Embryonic facial prominence (tissue), 1 donor: ENCODE measurements at regions not wholly inside any gene's neighbourhood (a gene's known extent, or its start where the extent isn't known, plus 50 kb on each side); places are given as distances from the start of the nearest gene placed in this dataset.

ENCODE experiments used
- DNase-seq: peaks from one replicate; pipeline ENCODE4 v3.0.0-alpha.2; 2016; ENCODE audit errors: extremely low spot score

GRCh38 chr2:111687911-111688310, 196.1 kb downstream of the ANAPC1 start:
- no peak for DNase-seq

DNA sequence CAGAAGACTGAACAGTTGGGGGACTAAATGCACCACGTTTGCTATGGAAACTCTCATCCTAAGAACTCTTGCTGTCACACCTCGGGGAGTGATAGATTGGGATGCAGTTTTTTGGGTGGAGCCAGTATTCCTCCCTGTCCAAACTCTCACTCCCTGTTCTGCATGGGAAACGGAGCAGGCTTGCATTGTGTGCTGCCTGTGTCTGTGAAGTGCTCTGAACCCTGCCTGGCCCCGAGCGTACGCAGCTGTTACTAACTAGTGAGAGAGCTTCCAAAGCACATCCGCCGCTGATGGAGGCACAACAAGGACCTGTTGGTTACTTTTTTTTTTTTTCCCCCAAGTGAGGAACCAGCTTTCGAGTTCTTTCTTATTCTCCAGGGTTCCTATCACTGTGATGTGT, 195.5 kb downstream of the ANAPC1 start:
- no peak for DNase-seq

DNA sequence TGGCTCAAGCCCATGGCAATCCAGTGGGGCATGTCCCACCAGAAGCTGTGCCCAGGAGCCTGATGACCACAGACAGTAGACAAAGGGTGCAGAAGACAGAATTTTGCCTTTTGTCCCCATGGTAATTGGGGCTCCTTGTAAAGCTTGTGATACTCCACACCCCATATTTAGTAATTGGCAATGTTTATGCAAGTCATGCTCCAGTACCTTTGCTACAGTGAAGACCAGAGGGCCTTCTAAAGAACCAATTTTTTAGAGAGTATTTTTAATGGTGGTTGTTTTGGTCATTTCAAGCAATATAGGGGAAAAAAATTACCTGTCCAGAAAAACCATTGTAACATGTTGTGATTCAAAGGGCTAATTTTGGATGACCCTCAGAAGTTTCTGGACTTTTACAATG, 194.8 kb downstream of the ANAPC1 start:
- DNase-seq = no peak

DNA sequence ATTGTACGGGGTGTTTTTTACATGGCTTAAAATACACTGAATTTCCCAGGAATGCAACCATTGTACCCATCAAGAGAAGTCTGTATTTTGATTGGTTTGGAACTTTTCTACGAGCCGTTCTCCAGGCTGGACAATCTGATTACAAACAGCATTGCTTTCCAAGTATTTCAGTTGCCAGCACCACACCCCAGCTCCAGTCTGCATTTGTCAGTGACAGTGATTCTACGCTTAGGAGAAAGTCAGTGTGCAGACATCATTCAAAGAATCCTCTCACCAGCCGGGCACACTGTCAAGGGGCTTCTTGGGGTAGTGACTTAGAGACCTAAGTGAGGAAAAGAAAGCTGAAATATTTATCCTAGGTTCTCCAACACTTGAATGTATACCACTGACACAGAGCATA, 194.1 kb downstream of the ANAPC1 start:
- DNase-seq = no peak

DNA sequence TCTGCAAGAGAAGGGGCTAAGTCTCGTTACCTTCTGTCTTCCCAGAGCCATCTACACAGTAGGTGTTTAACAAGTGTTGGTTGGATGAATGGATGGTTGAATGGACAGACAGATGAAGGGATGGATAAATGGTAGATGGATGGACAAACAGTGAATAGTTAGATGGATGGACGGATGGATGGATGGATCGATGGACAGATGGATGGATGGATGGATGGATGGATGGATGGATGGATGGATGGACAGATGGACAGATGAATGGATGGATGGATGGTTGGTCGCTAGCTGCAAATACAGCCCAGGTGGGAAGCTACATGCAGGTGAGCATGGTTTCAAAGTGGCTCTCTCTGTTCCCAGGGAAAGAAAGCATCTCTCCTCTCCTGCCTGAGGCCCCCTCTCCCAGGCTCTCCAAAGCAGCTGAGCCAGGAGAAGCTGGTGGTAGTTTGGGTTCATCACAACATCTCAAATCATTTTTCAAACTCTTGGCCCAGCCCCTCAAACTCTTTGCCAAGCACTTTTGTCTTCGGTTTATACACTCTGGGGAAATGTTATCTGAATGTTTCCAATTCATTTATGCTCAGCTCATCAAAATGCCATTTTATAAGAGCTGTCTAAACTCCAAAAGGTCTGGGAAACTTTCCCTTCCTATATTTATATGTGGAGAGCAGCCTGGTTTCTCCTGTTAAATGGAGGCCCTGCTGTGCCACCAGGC, 192.7 kb downstream of the ANAPC1 start:
- DNase-seq = no peak

DNA sequence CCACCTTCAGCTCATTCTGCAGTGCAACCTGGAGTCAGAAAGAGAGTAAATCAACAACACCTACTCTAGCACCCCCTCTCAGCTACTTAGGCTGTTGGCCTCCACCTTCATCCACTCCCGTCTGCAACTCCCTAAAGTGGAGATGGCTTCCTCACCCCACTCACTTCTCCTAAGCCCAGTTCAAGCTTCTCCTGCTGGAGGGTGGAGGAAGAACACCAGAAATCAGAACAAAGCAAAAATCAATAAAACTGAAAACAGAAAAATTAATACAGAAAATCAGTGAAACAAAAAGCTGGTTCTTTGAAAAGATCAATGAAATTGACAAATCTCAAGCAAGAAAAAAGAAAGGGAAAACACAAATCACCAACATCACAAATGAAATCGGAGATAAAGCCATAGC, 191.7 kb downstream of the ANAPC1 start:
- no peak for DNase-seq

DNA sequence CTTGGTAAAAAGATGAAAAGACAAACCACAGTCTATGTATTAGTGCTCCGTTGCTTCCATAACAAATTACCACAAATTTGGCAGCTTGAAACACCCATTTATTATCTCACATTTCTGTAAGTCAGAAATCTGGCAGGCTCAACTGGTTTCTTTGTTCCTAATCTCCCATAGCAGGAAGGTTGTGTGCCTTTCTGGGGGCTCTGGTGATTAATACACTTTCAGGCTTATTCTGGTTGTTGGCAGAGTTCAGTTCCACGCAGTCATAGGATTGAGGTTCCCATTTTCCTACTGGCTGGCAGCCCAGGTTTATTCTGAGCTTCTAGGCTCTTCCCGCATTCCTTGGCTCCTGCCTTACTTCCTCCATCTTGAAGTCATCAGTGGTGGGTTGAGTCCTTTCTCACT, 189.3 kb downstream of the ANAPC1 start:
- DNase-seq = peak; percentile 38

GRCh38 chr2:111695441-111696007, 188.5 kb downstream of the ANAPC1 start:
- no peak for DNase-seq

GRCh38 chr2:111696226-111696625, 187.8 kb downstream of the ANAPC1 start:
- no peak for DNase-seq

GRCh38 chr2:111697560-111697959, 186.4 kb downstream of the ANAPC1 start:
- no peak for DNase-seq

GRCh38 chr2:111698089-111698488, 185.9 kb downstream of the ANAPC1 start:
- DNase-seq = no peak

DNA sequence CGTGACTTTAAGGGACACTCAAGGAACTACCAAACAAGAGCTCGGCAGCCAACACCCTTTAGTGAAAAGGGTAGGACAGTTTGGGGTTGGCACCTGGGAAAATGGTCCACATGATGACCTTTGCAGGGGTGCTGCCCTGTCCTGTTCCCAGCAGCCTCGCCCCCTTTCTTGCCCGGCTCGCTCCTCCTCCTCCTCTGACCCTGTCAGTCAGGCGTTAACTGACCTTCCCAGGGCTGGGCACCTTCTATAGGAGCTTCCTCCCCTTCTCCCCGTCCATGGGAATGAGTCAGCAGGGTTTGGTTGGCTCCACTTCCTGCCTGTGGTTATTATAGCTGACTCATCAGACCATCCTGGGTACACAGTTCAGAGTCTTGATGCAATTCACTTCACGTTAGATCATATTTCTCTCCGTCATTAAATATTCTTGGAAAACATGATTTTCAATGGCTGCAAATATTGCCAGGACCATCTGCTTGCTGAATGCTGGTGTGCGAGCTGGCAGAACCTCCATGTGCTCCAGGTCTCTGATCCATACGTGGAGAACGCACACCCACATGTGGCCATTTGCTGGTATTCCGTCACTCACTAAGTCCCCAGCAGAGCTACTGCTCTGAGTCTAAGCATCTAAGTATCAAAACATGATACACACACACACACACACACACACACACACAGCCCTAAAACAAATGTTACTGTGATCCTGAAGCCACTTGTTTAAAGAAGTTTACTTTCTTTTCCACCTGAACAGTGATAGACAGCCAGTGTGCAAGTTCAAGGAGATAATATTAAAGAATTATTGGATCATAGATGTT, 185.0 kb downstream of the ANAPC1 start:
- DNase-seq = peak; percentile 79

- DNase-seq = no peak
Observed at GRCh38 chr2:111701266-111701665, 182.7 kb downstream of the ANAPC1 start.

DNA sequence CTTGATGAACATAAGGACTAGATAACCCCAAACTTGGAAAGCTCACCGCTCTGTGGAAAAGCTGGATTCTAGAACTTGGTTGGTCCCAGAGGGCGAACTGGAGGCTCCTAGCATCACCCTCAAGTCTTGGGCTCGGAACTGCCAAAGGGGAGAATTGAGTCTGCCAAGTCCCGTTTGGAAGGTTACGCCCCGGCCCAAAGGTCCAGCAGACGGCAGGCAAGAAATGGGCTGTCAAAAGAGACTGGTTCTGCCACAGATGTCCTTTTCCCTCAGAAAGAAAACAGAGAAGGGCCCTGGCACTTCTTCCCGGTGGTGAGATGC, 182.2 kb downstream of the ANAPC1 start:
- no peak for DNase-seq

DNA sequence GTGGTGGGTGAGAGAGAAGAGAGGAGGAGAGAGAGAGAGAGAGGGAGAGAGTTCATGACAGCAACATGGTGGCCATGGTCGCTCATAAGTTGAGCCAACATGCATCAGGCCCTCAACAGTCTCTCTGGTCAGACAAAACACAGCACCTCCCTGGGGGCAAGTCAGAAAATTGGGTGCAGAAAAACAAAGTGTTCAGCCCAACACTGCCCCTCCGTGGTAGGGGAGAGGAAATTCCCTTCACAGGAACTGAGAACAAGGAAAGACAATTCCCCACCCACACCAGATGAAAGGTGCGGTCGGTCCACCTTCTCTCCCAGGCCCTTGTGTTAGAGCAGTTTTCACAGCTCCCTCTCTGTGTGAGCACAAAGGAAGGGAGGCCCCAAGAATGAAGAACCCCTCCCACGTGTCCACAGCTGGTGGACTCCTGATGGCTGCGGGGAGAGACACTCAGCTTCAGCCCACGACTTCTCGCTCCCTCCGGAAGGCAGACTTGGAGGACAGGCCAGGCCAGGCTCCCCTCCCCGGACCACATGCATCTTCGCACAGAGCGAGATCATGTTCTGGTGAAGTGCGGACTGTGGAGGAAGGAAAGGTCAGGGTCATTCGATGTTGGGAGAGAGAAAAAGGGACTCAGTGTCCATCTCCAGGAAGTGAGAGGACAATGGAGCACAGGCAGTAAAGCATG, 181.7 kb downstream of the ANAPC1 start:
- no peak for DNase-seq

DNA sequence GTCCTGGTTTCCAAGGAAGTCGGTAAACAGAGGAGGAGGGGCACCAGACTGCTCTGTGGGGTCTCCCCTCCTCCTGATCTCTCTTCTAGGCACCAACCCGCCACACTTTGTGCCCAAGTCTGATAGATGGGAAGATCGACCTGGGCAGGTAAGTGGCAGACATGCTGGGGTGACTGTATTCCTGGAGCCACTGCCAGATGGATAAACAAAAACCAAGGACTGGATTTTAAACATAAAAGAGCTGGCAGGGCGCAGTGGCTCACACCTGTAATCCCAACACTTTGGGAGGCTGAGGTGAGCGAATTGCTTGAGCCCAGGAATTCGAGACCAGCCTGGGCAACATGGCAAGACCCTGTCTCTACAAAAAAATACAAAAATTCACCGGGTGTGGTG, 181.2 kb downstream of the ANAPC1 start:
- no peak for DNase-seq

DNA sequence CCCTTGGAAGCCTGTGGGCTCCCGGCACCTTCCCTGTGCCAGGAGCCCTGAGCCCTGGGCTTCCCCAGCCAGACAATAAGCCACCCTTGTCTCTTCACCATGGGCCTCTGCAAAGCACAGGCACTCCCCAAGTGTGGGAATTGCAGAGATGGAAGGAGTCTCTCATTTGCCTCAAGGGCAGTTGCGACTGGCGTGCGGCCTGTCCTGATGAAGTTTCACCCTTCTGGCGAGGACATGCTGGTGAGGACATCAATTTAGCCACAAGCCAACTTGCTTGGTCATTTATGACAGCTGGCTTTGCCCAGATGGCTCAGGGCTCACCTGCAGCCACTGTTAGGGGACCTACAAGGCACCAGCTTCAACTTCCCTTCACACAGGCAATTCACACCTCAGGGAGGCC, 180.2 kb downstream of the ANAPC1 start:
- no peak for DNase-seq

DNA sequence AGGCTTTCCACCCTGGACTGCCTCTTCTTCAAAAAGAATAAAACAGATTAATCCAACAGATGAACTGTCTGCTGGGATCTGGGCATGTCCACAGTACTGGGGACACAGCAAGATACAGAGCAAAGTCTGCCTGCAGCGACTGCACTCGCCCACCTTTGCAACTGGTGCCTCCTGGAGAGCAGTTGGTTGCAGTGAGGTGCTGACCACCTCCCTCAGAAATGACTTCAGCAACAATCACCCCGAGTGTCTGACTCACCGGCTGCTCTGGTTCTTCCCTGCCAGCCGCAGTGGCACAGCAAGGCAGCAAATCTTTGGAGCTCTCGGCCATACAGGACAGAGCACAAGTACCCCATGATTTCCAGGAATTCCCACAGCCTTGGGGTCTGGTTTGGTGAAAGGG, 179.7 kb downstream of the ANAPC1 start:
- DNase-seq = no peak

- no peak for DNase-seq
Observed at GRCh38 chr2:111705239-111705638, 178.8 kb downstream of the ANAPC1 start.

DNA sequence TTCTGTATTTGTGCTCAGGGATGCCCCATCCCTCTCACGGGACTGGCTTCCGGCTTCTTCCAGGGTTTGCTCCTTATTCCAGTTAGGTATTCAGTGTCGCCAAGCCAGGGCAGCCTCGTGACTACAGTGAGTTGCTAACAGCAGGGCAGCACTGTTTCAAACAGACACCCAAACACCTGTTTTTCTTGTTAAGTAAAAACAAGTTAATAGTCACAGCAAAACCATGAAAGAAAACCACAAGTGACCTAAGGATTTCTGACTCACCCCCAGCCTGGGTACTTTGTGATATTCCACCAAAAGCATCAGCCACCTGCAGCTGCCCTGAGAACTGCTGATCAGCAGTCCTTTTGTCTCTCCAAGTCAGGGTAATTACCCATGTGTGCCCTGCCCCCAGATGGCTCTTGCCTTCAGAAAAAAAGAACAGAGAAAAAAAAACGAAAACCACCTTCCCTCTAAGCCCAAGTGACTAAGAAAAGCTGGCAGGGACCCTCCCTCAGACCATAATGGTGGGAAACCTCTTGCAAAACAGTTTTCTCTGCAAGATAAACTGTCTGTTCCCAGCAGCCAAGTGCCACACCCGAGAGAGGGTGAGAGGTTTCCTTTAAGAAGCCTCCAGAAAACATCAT, 178.2 kb downstream of the ANAPC1 start:
- DNase-seq = no peak

DNA sequence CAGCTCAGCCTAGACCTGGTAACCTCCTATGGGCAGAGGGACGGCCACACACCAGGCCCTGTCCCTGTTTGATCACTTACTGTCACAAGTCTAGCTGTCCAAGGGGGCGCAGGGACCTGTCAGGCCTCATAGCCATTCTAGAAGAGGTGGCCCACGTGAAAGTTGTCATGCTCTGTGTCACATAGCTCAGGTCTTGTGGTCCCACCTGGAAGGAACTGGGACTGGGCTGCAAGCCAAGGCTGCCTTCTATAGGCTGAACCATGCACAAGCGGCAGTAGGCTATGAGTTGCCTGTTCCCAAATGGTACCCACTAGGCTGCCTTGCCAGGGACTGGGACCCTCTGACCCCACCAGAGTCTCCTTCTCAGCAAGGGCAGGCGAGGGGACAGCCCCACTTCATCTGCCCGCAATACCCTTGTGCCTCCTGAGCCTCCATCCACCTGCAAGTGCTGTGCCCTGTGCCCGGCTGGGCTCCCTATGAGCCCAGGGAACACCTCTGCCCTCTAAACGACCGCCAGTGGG, 177.5 kb downstream of the ANAPC1 start:
- no peak for DNase-seq

- DNase-seq = no peak
Observed at GRCh38 chr2:111707700-111708099, 176.3 kb downstream of the ANAPC1 start.
